ENCODE measurements at regions not wholly inside any gene's neighbourhood (a gene's known extent, or its start where the extent isn't known, plus 50 kb on each side); places are given as distances from the start of the nearest gene placed in this dataset.
"Not testable (repeated sequence)": the region's sequence is repeated elsewhere in the genome, so short reads cannot be mapped to it uniquely, and the experiment has no call there.

DNA sequence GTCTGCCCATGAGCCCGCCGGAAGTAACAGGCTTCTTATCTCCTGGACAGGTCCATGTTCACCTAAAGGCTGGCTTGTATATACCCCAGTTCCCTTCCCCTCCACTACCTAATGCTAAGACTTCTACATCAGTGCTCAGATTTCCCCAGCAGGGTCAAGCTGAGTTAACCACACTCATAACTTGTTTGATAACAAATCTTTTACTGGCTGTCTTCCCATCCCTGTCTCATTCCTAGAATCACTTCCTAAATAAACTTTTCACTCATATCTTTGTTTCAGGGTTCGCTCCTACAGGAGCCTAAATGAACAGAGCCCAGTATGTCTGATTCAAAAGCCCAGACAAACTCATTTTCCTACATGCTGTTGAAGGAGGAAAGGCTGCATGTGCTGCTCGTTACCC, 94.0 kb upstream of the SOX11 start:
- FAIRE-seq = no peak
- no peak for DNase-seq (ENCODE audit: insufficient read length, low spot score)
- TF ChIP-seq, protein P1, sequence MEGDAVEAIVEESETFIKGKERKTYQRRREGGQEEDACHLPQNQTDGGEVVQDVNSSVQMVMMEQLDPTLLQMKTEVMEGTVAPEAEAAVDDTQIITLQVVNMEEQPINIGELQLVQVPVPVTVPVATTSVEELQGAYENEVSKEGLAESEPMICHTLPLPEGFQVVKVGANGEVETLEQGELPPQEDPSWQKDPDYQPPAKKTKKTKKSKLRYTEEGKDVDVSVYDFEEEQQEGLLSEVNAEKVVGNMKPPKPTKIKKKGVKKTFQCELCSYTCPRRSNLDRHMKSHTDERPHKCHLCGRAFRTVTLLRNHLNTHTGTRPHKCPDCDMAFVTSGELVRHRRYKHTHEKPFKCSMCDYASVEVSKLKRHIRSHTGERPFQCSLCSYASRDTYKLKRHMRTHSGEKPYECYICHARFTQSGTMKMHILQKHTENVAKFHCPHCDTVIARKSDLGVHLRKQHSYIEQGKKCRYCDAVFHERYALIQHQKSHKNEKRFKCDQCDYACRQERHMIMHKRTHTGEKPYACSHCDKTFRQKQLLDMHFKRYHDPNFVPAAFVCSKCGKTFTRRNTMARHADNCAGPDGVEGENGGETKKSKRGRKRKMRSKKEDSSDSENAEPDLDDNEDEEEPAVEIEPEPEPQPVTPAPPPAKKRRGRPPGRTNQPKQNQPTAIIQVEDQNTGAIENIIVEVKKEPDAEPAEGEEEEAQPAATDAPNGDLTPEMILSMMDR (IDR thresholded peaks at IDR 0.05; ENCODE audit: insufficient read depth, missing control alignments) = no peak

DNA sequence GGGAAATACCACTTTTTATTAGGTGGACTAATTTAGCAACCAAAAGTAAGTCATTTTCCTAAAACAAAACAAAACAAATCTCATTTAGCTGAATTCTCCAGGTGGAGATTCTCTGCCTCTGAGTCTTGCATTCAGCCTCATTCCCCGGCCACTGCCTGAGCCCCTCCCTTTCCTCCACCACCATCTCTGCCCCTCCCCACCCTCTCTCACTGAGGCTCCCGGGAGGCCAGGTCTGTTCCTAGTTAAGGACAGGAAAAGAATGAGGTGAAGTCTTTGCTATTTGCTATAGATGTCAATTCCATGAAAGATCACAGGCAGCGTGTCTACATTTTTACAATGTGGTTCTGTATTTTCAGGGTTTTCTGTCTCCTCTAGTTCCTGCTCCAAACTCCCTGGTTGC, 83.0 kb upstream of the SOX11 start:
- DNase-seq (ENCODE audit: insufficient read length, low spot score) = no peak
- TF ChIP-seq, protein P1 (IDR thresholded peaks at IDR 0.05; ENCODE audit: insufficient read depth, missing control alignments) = no peak
- FAIRE-seq = no peak

DNA sequence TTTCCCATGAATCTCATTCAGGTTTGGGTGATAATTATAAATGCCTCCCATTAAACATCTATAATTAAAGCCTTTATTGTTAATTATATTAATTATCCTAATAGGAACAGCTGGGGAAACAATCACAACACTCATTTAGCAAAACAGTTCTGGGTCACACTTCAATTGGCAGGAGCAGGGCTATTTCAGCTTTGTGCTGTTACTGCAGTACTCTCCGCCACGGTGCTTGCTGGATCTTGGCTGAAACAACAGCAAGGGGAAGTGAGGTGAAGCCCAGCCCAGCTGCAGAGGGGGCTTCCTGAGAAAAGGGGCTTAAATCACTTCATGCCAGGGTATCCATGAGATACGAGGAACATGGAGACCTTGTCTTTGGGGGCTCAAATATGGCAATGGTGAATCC, 79.5 kb upstream of the SOX11 start:
- no peak for DNase-seq (ENCODE audit: insufficient read length, low spot score)
- no peak for FAIRE-seq
- TF ChIP-seq, protein P1 (IDR thresholded peaks at IDR 0.05; ENCODE audit: insufficient read depth, missing control alignments) = no peak

DNA sequence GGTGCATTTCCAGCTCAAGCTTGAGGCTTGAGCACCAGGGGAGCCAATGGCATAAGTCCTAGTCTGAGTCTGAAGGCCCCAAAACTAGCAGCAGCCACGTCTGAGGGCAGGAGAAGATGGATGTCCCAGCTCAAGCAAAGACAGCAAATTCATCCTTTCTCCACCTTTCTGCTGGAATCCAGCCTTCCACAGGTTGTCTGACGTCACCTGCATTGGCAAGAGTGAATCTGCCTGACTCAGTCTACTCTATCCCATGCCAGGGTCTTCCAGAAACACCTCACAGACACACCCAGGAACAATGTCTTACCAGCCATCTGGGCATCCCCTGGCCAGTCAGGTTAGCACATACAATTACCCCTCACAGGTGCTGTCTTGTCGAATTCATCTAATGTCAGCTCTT, 76.2 kb upstream of the SOX11 start:
- DNase-seq (ENCODE audit: insufficient read length, low spot score) (no peak), FAIRE-seq (no peak)
- TF ChIP-seq, protein P1 (IDR thresholded peaks at IDR 0.05; ENCODE audit: insufficient read depth, missing control alignments) = no peak

DNA sequence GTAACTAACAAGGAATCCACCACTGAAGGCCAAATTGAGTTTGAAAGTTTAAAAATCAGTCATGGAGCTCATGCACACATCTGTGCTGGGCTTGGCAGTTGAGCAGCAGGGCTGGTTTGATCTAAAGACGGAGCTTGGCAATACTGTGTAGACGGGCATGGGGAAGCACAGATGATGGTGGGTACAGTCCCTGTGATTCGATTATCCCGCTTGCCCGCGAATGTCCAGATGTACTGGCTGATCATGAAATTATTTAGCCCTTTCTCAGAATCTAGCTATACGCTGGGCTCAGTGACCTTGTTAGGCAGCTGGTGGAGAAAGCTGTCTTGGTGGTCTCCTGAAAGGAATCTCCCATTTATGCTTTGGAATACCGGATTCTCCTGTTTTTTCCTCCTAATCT, 74.8 kb upstream of the SOX11 start:
- TF ChIP-seq, protein P1 (IDR thresholded peaks at IDR 0.05; ENCODE audit: insufficient read depth, missing control alignments) = no peak
- no peak for DNase-seq (ENCODE audit: insufficient read length, low spot score)
- no peak for FAIRE-seq

DNA sequence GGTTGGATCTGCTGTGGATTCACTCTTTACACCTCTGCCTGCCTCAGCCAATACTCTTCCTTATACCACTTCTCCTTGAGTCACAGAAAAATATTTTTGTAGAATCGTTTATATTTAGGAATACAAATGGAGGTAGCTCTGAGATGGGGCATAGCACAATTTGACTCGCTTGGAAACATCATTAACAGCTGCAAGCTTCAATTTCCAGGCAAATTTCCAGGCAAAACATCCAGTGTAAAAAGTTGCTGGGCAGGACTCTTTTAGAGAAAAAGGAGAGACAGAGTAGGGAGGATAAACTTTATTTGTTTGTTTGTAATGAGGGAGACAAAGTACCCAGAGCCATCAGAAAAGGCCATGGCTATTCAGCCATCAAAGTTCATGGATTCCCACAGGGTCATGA, 74.4 kb upstream of the SOX11 start:
- DNase-seq (ENCODE audit: insufficient read length, low spot score) = no peak
- TF ChIP-seq, protein P1 (IDR thresholded peaks at IDR 0.05; ENCODE audit: insufficient read depth, missing control alignments) = no peak
- FAIRE-seq = no peak

DNA sequence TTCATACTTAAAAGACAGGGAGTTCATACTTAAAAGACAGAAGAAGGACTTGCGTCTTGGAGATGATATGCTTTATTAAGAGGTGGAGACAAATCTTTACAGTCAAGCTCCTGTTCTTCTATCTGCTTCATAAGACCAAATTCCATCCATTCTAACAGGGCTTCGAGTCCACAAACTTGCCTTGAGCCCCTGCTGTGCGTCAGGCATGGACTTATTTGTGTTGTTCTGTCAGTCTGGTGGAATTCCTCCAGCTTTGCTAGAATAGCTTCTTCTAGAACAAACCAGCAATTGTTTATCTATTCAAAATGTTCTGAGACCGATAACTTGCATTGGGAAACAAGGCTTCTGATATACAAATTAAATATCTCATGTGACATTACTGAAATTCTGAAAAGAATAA, 73.9 kb upstream of the SOX11 start:
- TF ChIP-seq, protein P1 (IDR thresholded peaks at IDR 0.05; ENCODE audit: insufficient read depth, missing control alignments) = no peak
- no peak for FAIRE-seq

DNA sequence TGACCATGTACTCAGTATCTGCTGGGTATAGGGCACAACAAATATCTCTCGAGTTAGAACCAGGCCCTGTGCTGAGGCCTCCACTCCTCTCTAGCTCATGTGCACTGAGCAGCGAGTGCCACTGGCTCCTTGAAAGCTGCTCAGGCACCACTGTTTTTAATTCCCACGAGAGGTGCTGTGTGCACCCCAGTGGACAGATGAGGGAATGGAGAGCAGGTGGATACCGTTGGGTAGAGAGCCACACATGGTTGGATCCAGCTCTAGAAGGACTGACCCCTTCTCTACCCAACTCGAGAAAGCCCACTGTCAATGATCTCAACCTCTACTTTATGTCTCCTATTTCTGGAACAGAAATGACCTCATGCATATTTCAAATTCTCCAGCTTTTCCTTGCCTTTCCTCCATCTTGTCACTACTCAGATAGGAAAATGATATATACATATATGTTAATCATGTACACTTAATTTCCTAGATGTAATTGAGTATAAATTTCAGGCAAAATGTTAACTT, 66.6 kb upstream of the SOX11 start:
- not testable (repeated sequence) for FAIRE-seq; DNase-seq (ENCODE audit: insufficient read length, low spot score)

More for the DNA sequence above, 73.9 kb upstream of the SOX11 start:
- DNase-seq (ENCODE audit: insufficient read length, low spot score) = no peak

DNA sequence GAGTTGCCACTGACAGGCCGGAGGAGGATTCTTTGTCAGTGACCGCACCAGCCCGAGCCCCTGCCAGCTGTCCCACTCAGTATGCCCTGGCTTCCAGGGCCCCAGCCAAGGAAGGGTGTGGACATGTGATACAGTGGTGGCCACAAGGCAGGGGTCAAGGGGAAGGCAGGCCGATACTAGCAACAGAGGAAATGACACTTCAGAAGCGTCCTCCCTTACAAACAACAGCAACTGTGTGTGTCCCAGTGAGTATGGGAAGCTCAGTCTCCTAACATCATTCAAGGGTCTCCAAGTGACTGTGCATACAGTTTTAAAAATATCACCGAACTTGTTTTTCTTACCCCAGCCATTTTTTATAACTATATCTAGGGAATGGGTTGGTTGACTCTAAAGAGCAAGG, 63.7 kb upstream of the SOX11 start:
- not testable (repeated sequence) for DNase-seq (ENCODE audit: insufficient read length, low spot score); FAIRE-seq

DNA sequence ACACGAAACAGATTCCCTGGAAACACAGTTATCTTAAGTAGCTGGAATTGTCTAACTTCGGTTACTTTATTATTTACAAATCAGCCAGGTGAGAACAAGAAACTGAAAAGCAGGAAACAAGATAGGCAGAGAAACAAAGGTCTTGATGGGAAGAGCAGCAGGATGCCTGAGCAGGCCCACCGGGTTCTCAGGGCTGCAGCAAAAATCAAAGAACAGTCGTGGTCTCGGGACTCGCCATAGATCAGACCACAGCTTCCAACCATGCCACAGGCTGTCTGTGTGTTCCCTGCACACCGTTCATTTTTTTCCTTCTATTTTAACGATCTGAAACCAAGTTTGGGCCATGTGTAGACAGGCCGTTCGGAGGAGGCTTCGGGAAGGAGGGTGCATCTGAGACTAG, 62.7 kb upstream of the SOX11 start:
- FAIRE-seq = not testable (repeated sequence)

DNA sequence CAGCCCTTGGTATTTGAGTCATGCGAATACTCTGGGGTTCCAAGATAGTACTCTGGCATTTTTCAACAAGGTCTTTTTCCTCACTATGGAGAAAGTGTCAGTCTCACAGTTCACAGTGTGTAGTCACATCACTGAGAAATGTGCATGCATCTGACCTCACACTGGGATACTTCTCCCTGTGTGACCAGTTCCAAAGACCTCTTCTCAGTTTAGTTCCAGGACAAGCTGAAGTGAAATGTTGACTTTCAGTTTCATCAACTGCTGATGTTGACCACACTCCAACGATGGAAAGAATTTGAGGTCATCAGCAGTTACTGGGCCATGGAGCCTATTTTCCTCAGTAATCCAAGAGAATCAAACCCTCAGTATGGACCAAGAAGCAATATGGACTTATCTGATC, 55.1 kb upstream of the SOX11 start:
- not testable (repeated sequence) for DNase-seq (ENCODE audit: insufficient read length, low spot score); FAIRE-seq

More for the DNA sequence above, 62.7 kb upstream of the SOX11 start:
- not testable (repeated sequence) for DNase-seq (ENCODE audit: insufficient read length, low spot score)

Measured in D721Med (cell line).